GM12874 (cell line): ENCODE measurements at regions not wholly inside any gene's neighbourhood (a gene's known extent, or its start where the extent isn't known, plus 50 kb on each side); places are given as distances from the start of the nearest gene placed in this dataset.

Experiments
- CTCF ChIP-seq: IDR thresholded peaks from 2 replicates; pipeline ENCODE4 v1.5.1; 2011; ENCODE audit warnings: low read depth, mild to moderate bottlenecking, control low read depth, low read length, moderate library complexity; ENCODE audit not compliant: insufficient read depth

GRCh38 chr15:70382762-70383458 lies 285.2 kb upstream of the TLE3 start:
- TF ChIP-seq CTCF = no peak

- no peak for TF ChIP-seq CTCF
Measured at GRCh38 chr15:70382009-70382749, 284.5 kb upstream of the TLE3 start.

- no peak for TF ChIP-seq CTCF
Measured at GRCh38 chr15:70379938-70380883, 282.5 kb upstream of the TLE3 start.

- no peak for TF ChIP-seq CTCF
Measured at GRCh38 chr15:70379134-70379533, 281.4 kb upstream of the TLE3 start.

- TF ChIP-seq CTCF = no peak
Measured at GRCh38 chr15:70378126-70379031, 280.7 kb upstream of the TLE3 start.

GRCh38 chr15:70376929-70377691 lies 279.4 kb upstream of the TLE3 start:
- TF ChIP-seq CTCF = no peak
